Neural progenitor cell (in vitro differentiated cells): ENCODE measurements at regions not wholly inside any gene's neighbourhood (a gene's known extent, or its start where the extent isn't known, plus 50 kb on each side); places are given as distances from the start of the nearest gene placed in this dataset.

Experiments
- CTCF ChIP-seq: fragments of 200-600 bp; sonication (generic); IDR thresholded peaks from 2 replicates; pipeline ENCODE4 v1.5.1; 2017; ENCODE audit warnings: antibody characterized with exemption, mild to moderate bottlenecking
- EZH2 ChIP-seq: fragments of 200-600 bp; sonication (generic); IDR thresholded peaks from 2 replicates; pipeline ENCODE4 v1.6.1; 2017; ENCODE audit warnings: antibody characterized with exemption, mild to moderate bottlenecking, moderate library complexity
- EZH2phosphoT487 ChIP-seq: fragments of 200-600 bp; sonication (generic); IDR thresholded peaks from 2 replicates; pipeline ENCODE4 v1.6.1; 2017; ENCODE audit warnings: antibody characterized with exemption

GRCh38 chr10:78185693-78186055, 152.0 kb downstream of the RPS24 start:
- TF ChIP-seq CTCF (no peak), EZH2phosphoT487 (no peak), EZH2 (no peak)
